D721Med (cell line): ENCODE measurements at regions not wholly inside any gene's neighbourhood (a gene's known extent, or its start where the extent isn't known, plus 50 kb on each side); places are given as distances from the start of the nearest gene placed in this dataset.
A peak's percentile ranks its signal among the peaks of the same experiment; 100 is the strongest.
"Not testable (repeated sequence)": the region's sequence is repeated elsewhere in the genome, so short reads cannot be mapped to it uniquely, and the experiment has no call there.

ENCODE experiments used
- DNase-seq: peaks from one replicate; pipeline ENCODE4 v3.0.0; 2011; ENCODE audit warnings: low spot score; ENCODE audit not compliant: insufficient read length
- FAIRE-seq: peaks from 2 replicates; lab custom pipeline; 2011; peaks lifted over from hg19 to GRCh38; lab: Jason Lieb, UNC
- CTCF ChIP-seq: IDR thresholded peaks from 2 replicates; pipeline ENCODE4 v1.5.1; 2012; ENCODE audit warnings: mild to moderate bottlenecking, control low read depth; ENCODE audit not compliant: insufficient read depth; ENCODE audit errors: missing control alignments

GRCh38 chr7:68865351-68866199 lies 732.7 kb upstream of the AUTS2 start:
- no peak for TF ChIP-seq CTCF
- FAIRE-seq (no peak), DNase-seq (no peak)

GRCh38 chr7:68866200-68866570 lies 732.1 kb upstream of the AUTS2 start:
- FAIRE-seq, result no peak

GRCh38 chr7:68866721-68867120 lies 731.6 kb upstream of the AUTS2 start:
- FAIRE-seq, DNase-seq: not testable (repeated sequence)

More at GRCh38 chr7:68866200-68866570, 732.1 kb upstream of the AUTS2 start:
- no peak for TF ChIP-seq CTCF
- no peak for DNase-seq

- no peak for DNase-seq
- TF ChIP-seq CTCF, result no peak
- FAIRE-seq, result no peak
These were observed 729.3 kb upstream of the AUTS2 start for GRCh38 chr7:68868978-68869377.

GRCh38 chr7:68873616-68874015 lies 724.7 kb upstream of the AUTS2 start:
- FAIRE-seq, result no peak
- no peak for DNase-seq
- no peak for TF ChIP-seq CTCF

- FAIRE-seq, result peak; percentile 92
- no peak for DNase-seq
- no peak for TF ChIP-seq CTCF
These were observed 722.4 kb upstream of the AUTS2 start for GRCh38 chr7:68875857-68876256.

GRCh38 chr7:68887116-68887515 lies 711.2 kb upstream of the AUTS2 start:
- not testable (repeated sequence) for FAIRE-seq, DNase-seq

- TF ChIP-seq CTCF, result no peak
- no peak for DNase-seq
- FAIRE-seq, result no peak
These were observed 709.3 kb upstream of the AUTS2 start for GRCh38 chr7:68888971-68889385.
